HCT116 (cell line): ENCODE measurements at regions not wholly inside any gene's neighbourhood (a gene's known extent, or its start where the extent isn't known, plus 50 kb on each side); places are given as distances from the start of the nearest gene placed in this dataset.

Source experiments
- ATF3 ChIP-seq: IDR thresholded peaks from 2 replicates; pipeline ENCODE4 v1.6.1; 2012
- CBX3 ChIP-seq: IDR thresholded peaks from 2 replicates; pipeline ENCODE4 v1.6.1; 2012; ENCODE audit warnings: low read depth
- CTCF ChIP-seq, 3 experiments: fragments of 200-600 bp in 1 of 3; sonication (generic) in 1 of 3; IDR thresholded peaks in 2 of 3; conservative IDR thresholded peaks in 1 of 3; 2 replicates each; pipeline ENCODE4 v1.5.1; 2012 to 2017; ENCODE audit warnings: low read depth in 2 of 3, low read length in 2 of 3, antibody characterized with exemption in 1 of 3, borderline replicate concordance in 1 of 3, control low read depth in 1 of 3, mild to moderate bottlenecking in 1 of 3, mixed read lengths in 1 of 3, mixed run types in 1 of 3, moderate library complexity in 1 of 3; ENCODE audit not compliant: insufficient read depth in 1 of 3
- EGR1 ChIP-seq: IDR thresholded peaks from 2 replicates; pipeline ENCODE4 v1.6.1; 2012; ENCODE audit warnings: low read depth
- EZH2 ChIP-seq: fragments of 200-600 bp; sonication (generic); IDR thresholded peaks from 2 replicates; pipeline ENCODE4 v1.6.1; 2017; ENCODE audit warnings: antibody characterized with exemption, mixed run types
- FOSL1 ChIP-seq: IDR thresholded peaks from 2 replicates; pipeline ENCODE4 v1.6.1; 2012; ENCODE audit warnings: low read depth
- POLR2A ChIP-seq: IDR thresholded peaks from 2 replicates; pipeline ENCODE4 v1.7.0; 2011; ENCODE audit warnings: borderline replicate concordance; ENCODE audit not compliant: insufficient read depth, insufficient read length; ENCODE audit errors: extremely low read depth
- POLR2AphosphoS5 ChIP-seq: IDR thresholded peaks from 2 replicates; pipeline ENCODE4 v1.6.1; 2011; ENCODE audit warnings: mild to moderate bottlenecking, low read depth, low read length, moderate library complexity
- REST ChIP-seq: IDR thresholded peaks from 2 replicates; pipeline ENCODE4 v1.6.1; 2012; ENCODE audit warnings: low read depth
- SP1 ChIP-seq: IDR thresholded peaks from 2 replicates; pipeline ENCODE4 v1.6.1; 2012; ENCODE audit warnings: low read depth
- TCF7L2 ChIP-seq: IDR thresholded peaks from 2 replicates; pipeline ENCODE4 v1.7.0; 2011; ENCODE audit warnings: borderline replicate concordance, inconsistent platforms; ENCODE audit not compliant: insufficient read depth, insufficient read length; ENCODE audit errors: extremely low read depth
- YY1 ChIP-seq: IDR thresholded peaks from 2 replicates; pipeline ENCODE4 v1.6.1; 2011; ENCODE audit warnings: low read length, low read depth, moderate library complexity, mild to moderate bottlenecking; ENCODE audit not compliant: insufficient replicate concordance; ENCODE audit errors: extremely low read depth
- ZBTB33 ChIP-seq: IDR thresholded peaks from 2 replicates; pipeline ENCODE4 v1.6.1; 2011; ENCODE audit warnings: mild to moderate bottlenecking, low read length, moderate library complexity; ENCODE audit not compliant: insufficient replicate concordance; ENCODE audit errors: extremely low read depth
- ZNF274 ChIP-seq: fragments of 200-500 bp; sonication (Bioruptor generic); IDR thresholded peaks from 2 replicates; pipeline ENCODE4 v1.6.1; 2014; ENCODE audit warnings: mild to moderate bottlenecking, low read depth, low read length, inconsistent platforms

- TF ChIP-seq POLR2AphosphoS5 (no peak), EGR1 (no peak), EZH2 (no peak), TCF7L2 (no peak), CTCF (IDR thresholded peaks at IDR 0.05 in 2 of 3, conservative IDR thresholded peaks at IDR 0.05 in 1 of 3; ENCODE audit: borderline replicate concordance in 1 of 3, insufficient read depth in 1 of 3, low read depth in 2 of 3, low read length in 2 of 3) (no peak), ZNF274 (no peak), YY1 (no peak), POLR2A (no peak), SP1 (no peak), REST (no peak), FOSL1 (no peak), CBX3 (no peak), ATF3 (no peak), ZBTB33 (no peak)
Measured at GRCh38 chr2:142544173-142544572, 333.3 kb upstream of the KYNU start.
